ENCODE measurements at regions not wholly inside any gene's neighbourhood (a gene's known extent, or its start where the extent isn't known, plus 50 kb on each side); places are given as distances from the start of the nearest gene placed in this dataset.
A peak's percentile ranks its signal among the peaks of the same experiment; 100 is the strongest.

- TF ChIP-seq CTCF (IDR thresholded peaks at IDR 0.05) (peak; percentile 36), EZH2 (IDR thresholded peaks at IDR 0.05; ENCODE audit: borderline replicate concordance, insufficient read depth, low read depth, low read length, poor library complexity, severe bottlenecking) (no peak)
These were observed 61.1 kb downstream of the XCL1 start for GRCh38 chr1:168637350-168637991.
